ENCODE measurements at regions not wholly inside any gene's neighbourhood (a gene's known extent, or its start where the extent isn't known, plus 50 kb on each side); places are given as distances from the start of the nearest gene placed in this dataset.
A peak's percentile ranks its signal among the peaks of the same experiment; 100 is the strongest.

DNA sequence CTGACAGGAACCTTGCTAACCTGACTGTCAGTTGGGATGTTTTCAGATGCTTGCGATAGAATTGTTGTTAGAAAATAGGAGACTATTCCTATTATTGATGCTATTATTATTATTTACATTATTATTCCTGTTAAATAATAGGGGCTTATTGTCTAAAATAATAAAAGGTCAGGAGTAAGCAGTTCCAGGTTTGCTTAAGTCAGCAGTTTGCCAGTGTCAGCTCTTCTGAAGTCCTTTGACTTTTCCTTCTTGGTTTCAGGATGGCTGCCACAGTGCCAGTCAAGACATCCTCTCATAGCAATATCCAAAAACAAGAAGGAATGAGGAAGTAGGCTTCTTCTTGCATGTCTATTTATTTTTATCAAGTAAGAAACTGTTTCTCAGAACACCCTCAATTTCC lies 141.7 kb upstream of the MARCHF11 start:
- H3K36me3 ChIP-seq: no peaks in the 10 kb centered on the region
- TF ChIP-seq, protein P1, sequence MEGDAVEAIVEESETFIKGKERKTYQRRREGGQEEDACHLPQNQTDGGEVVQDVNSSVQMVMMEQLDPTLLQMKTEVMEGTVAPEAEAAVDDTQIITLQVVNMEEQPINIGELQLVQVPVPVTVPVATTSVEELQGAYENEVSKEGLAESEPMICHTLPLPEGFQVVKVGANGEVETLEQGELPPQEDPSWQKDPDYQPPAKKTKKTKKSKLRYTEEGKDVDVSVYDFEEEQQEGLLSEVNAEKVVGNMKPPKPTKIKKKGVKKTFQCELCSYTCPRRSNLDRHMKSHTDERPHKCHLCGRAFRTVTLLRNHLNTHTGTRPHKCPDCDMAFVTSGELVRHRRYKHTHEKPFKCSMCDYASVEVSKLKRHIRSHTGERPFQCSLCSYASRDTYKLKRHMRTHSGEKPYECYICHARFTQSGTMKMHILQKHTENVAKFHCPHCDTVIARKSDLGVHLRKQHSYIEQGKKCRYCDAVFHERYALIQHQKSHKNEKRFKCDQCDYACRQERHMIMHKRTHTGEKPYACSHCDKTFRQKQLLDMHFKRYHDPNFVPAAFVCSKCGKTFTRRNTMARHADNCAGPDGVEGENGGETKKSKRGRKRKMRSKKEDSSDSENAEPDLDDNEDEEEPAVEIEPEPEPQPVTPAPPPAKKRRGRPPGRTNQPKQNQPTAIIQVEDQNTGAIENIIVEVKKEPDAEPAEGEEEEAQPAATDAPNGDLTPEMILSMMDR (IDR thresholded peaks at IDR 0.05; ENCODE audit: low read depth, low read length): no peak
- no peak for DNase-seq
- H3K27me3 ChIP-seq (ENCODE audit: insufficient read depth, low read depth, severe bottlenecking): no peaks in the 10 kb centered on the region
- H3K4me3 ChIP-seq (ENCODE audit: low read depth, low read length): no peak overlapping the region
- H3K9me3 ChIP-seq (ENCODE audit: severe bottlenecking): no peaks in the 10 kb centered on the region
- no peak overlapping the region for H3K27ac ChIP-seq

DNA sequence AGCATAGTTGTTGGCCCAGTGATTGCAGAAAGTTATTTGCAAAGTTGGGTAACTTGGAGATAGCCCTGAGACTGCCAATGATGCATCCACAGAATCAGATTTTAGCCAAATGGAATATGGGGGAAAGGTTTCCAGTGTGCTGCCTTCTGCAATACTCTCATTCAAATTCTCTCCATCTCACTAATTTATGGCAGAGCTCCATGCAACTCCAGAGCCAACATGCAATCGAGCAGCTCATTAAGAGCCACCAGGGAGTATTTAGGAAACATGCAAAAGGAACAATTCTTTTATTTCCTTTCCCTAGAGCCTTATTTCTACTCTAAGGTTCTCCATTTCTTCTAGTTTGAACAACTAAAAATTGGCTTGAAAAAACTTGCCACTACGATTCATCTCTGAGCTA lies 135.9 kb upstream of the MARCHF11 start:
- TF ChIP-seq, protein P1 (IDR thresholded peaks at IDR 0.05; ENCODE audit: low read depth, low read length): no peak
- DNase-seq: no peak

DNA sequence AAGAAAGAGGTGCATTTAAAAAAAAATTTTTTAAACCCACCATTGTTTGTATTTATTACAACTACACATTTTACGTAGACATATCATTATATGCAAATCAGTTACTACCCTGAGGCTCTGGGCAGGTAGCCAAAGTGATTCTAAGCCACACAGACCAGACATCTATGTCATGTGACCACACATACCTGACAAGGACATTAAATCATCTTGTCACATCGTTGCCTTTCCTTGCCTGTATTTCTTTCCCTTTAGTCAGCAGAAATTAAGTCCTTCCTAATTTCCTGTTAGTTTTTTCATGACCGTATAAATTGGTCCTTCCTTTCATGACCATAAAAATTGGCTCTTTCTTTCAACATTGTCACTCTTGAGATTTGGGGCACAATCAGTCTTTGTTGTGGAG lies 134.2 kb upstream of the MARCHF11 start:
- no peak for DNase-seq
- no peak overlapping the region; the same call in 1 of the 2 replicates for H3K27ac ChIP-seq
- no peak overlapping the region for H3K4me3 ChIP-seq (ENCODE audit: low read depth, low read length)
- H3K36me3 ChIP-seq: no peaks in the 10 kb centered on the region
- TF ChIP-seq, protein P1 (IDR thresholded peaks at IDR 0.05; ENCODE audit: low read depth, low read length): no peak
- H3K27me3 ChIP-seq (ENCODE audit: insufficient read depth, low read depth, severe bottlenecking): no peaks in the 10 kb centered on the region
- H3K9me3 ChIP-seq (ENCODE audit: severe bottlenecking): no peaks in the 10 kb centered on the region

More for the DNA sequence above, 135.9 kb upstream of the MARCHF11 start:
- H3K36me3 ChIP-seq: no peaks in the 10 kb centered on the region
- H3K9me3 ChIP-seq (ENCODE audit: severe bottlenecking): no peaks in the 10 kb centered on the region
- H3K4me3 ChIP-seq (ENCODE audit: low read depth, low read length): no peak overlapping the region
- H3K27ac ChIP-seq: no peak overlapping the region
- H3K27me3 ChIP-seq (ENCODE audit: insufficient read depth, low read depth, severe bottlenecking): no peaks in the 10 kb centered on the region

DNA sequence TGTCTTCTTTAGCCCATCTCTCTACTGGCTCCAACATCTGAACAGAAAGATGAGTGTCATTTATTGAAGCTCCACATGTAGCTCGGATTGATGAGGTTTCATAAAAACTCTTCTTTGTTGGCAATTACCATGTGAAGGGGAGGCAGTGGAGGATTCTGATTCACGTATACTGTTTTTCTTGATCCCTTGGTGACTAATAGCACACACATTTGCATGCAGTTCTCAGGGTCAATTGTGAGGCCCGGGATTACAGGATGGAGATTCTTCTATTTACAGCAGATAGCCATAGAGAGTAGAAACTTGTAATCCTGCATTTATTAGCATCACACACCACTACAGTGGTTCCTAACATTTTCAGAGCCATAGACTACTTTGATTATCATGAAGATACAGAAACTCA lies 133.2 kb upstream of the MARCHF11 start:
- no peaks in the 10 kb centered on the region for H3K9me3 ChIP-seq (ENCODE audit: severe bottlenecking)
- DNase-seq: no peak
- TF ChIP-seq, protein P1 (IDR thresholded peaks at IDR 0.05; ENCODE audit: low read depth, low read length): no peak
- H3K36me3 ChIP-seq: no peaks in the 10 kb centered on the region
- peak overlapping the region; percentile 7; the same call in 1 of the 2 replicates for H3K27ac ChIP-seq
- H3K4me3 ChIP-seq (ENCODE audit: low read depth, low read length): no peak overlapping the region
- no peaks in the 10 kb centered on the region for H3K27me3 ChIP-seq (ENCODE audit: insufficient read depth, low read depth, severe bottlenecking)

DNA sequence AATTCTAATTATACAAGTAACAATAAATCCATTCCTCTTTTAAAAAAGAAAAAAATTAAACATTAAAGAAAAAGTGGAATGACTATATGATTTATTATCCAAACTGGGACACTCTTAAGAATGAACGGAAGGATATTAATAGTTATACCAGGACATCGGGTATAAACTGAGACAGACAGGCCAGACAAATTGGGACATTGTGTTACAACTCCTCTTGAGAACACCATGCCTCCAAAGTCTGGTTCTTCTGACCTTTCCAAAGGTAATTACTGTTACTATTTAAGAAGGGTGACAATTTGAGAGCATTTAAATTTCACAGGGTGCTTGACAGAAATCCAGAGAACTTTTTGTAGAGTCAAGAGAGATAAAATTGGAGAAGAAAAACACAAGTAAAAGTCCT lies 132.1 kb upstream of the MARCHF11 start:
- Histone ChIP-seq H3K9me3 (ENCODE audit: severe bottlenecking) (no peaks in the 10 kb centered on the region), H3K4me3 (ENCODE audit: low read depth, low read length) (no peak overlapping the region), H3K27ac (no peak overlapping the region), H3K36me3 (no peaks in the 10 kb centered on the region), H3K27me3 (ENCODE audit: insufficient read depth, low read depth, severe bottlenecking) (no peaks in the 10 kb centered on the region)
- TF ChIP-seq, protein P1 (IDR thresholded peaks at IDR 0.05; ENCODE audit: low read depth, low read length): no peak
- no peak for DNase-seq

DNA sequence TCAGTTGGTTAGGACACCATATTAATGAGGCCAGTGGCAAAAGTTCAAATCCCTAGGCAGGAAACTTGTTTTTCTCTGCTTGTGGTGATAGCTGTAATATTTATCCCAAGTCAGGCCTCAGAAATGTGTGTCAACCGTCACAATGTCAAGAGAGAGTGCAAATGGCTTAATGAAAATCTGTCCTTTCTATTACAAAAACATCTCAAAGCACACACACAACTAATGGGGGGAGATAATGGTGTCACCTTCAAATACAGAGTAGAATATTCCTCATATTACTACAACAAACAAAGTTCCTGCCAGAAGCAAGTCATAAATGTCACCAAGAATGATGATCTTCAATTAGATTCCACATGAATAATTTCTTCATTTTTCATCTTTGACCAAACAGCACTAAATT lies 127.2 kb upstream of the MARCHF11 start:
- DNase-seq: no peak
- H3K4me3 ChIP-seq (ENCODE audit: low read depth, low read length): no peak overlapping the region
- H3K27ac ChIP-seq: no peak overlapping the region
- no peaks in the 10 kb centered on the region for H3K36me3 ChIP-seq
- no peaks in the 10 kb centered on the region for H3K27me3 ChIP-seq (ENCODE audit: insufficient read depth, low read depth, severe bottlenecking)
- TF ChIP-seq, protein P1 (IDR thresholded peaks at IDR 0.05; ENCODE audit: low read depth, low read length): no peak
- no peaks in the 10 kb centered on the region for H3K9me3 ChIP-seq (ENCODE audit: severe bottlenecking)
